SU-DHL-6 (cell line): ENCODE measurements at regions not wholly inside any gene's neighbourhood (a gene's known extent, or its start where the extent isn't known, plus 50 kb on each side); places are given as distances from the start of the nearest gene placed in this dataset.

Experiments
- H2AFZ ChIP-seq: fragments of 200-600 bp; sonication (generic); 2 replicates; pipeline ENCODE4 v1.6.1; 2014; ENCODE audit warnings: low read depth, mild to moderate bottlenecking, moderate library complexity, mixed read lengths, antibody characterized with exemption, low read length; ENCODE audit not compliant: severe bottlenecking
- H3F3A ChIP-seq: fragments of 200-600 bp; shearing (Covaris generic); 2 replicates; pipeline ENCODE4 v1.6.0; 2016; ENCODE audit warnings: antibody characterized with exemption, mild to moderate bottlenecking; ENCODE audit not compliant: insufficient read depth
- H3K27ac ChIP-seq: fragments of 200-600 bp; sonication (generic); 2 replicates; pipeline ENCODE4 v1.5.1; 2016; ENCODE audit warnings: low read depth, mild to moderate bottlenecking, low read length, moderate library complexity, mixed read lengths
- H3K27me3 ChIP-seq: fragments of 200-600 bp; sonication (generic), shearing (Covaris generic); 2 replicates; pipeline ENCODE4 v1.6.0; 2014; ENCODE audit warnings: mild to moderate bottlenecking, low read length
- H3K36me3 ChIP-seq: fragments of 200-600 bp; sonication (generic); 2 replicates; pipeline ENCODE4 v1.6.1; 2014; ENCODE audit warnings: mild to moderate bottlenecking, low read length, mixed read lengths
- H3K4me2 ChIP-seq: fragments of 300-600, 200-600 bp; shearing (Covaris generic), sonication (generic); 2 replicates; pipeline ENCODE4 v1.6.0; 2014; ENCODE audit warnings: low read length, low read depth, mild to moderate bottlenecking; ENCODE audit not compliant: poor library complexity, severe bottlenecking
- H3K4me3 ChIP-seq: fragments of 200-600 bp; sonication (generic); 2 replicates; pipeline ENCODE4 v1.5.1; 2014; ENCODE audit warnings: antibody characterized with exemption, low read length, mild to moderate bottlenecking, mixed read lengths; ENCODE audit not compliant: insufficient read depth, poor library complexity, severe bottlenecking
- H3K79me2 ChIP-seq: fragments of 200-600 bp; sonication (generic); 2 replicates; pipeline ENCODE4 v1.6.1; 2014; ENCODE audit warnings: mild to moderate bottlenecking, low read length, moderate library complexity; ENCODE audit not compliant: insufficient read depth
- H3K9ac ChIP-seq: fragments of 200-600 bp; sonication (generic); 2 replicates; pipeline ENCODE4 v1.7.0; 2014; ENCODE audit warnings: mild to moderate bottlenecking, low read length
- H3K9me2 ChIP-seq: fragments of 200-600 bp; sonication (generic); replicated peaks from 2 replicates; pipeline ENCODE4 v1.6.1; 2014; ENCODE audit warnings: low read length; ENCODE audit not compliant: insufficient read depth
- H3K9me3 ChIP-seq: fragments of 200-600 bp; sonication (generic); 2 replicates; pipeline ENCODE4 v1.6.1; 2014; ENCODE audit warnings: low read length, mixed read lengths; ENCODE audit not compliant: insufficient read depth
- H4K20me1 ChIP-seq: fragments of 200-600 bp; sonication (generic); 2 replicates; pipeline ENCODE4 v1.6.1; 2014; ENCODE audit warnings: low read depth, mild to moderate bottlenecking, antibody characterized with exemption, low read length, moderate library complexity, mixed read lengths
- CTCF ChIP-seq: fragments of 200-600 bp; sonication (generic); IDR thresholded peaks from one replicate; pipeline ENCODE4 v1.5.1; 2017; ENCODE audit warnings: antibody characterized with exemption, mild to moderate bottlenecking, low read length, moderate library complexity; ENCODE audit not compliant: insufficient read depth, poor library complexity, severe bottlenecking
- EZH2phosphoT487 ChIP-seq: fragments of 200-600 bp; sonication (generic), shearing (Covaris generic); conservative IDR thresholded peaks from 2 replicates; pipeline ENCODE4 v1.6.1; 2018; ENCODE audit warnings: mild to moderate bottlenecking, antibody characterized with exemption, low read length, moderate library complexity, mixed read lengths

- H3K4me2 ChIP-seq: no peak overlapping the region
- no peak overlapping the region for H3K9ac ChIP-seq
- H3F3A ChIP-seq: no peaks in the 10 kb centered on the region
- H3K36me3 ChIP-seq: no peaks in the 10 kb centered on the region
- H2AFZ ChIP-seq: no peak overlapping the region
- no peaks in the 10 kb centered on the region for H3K27me3 ChIP-seq
- no peaks in the 10 kb centered on the region for H4K20me1 ChIP-seq
- H3K9me3 ChIP-seq: no peaks in the 10 kb centered on the region
- no peaks in the 10 kb centered on the region for H3K9me2 ChIP-seq
- H3K27ac ChIP-seq: no peak overlapping the region
- no peak for TF ChIP-seq CTCF
- no peak for TF ChIP-seq EZH2phosphoT487
- H3K4me3 ChIP-seq: no peak overlapping the region
- no peaks in the 10 kb centered on the region for H3K79me2 ChIP-seq
Observed at GRCh38 chrX:143139681-143140080, 114.0 kb downstream of the SPANXN4 start.

GRCh38 chrX:143121477-143121876 is 95.7 kb downstream of the SPANXN4 start:
- Histone ChIP-seq H3K27me3 (no peaks in the 10 kb centered on the region), H3K36me3 (no peaks in the 10 kb centered on the region), H3F3A (no peaks in the 10 kb centered on the region), H3K4me3 (no peak overlapping the region), H3K9ac (no peak overlapping the region), H3K27ac (no peak overlapping the region), H3K4me2 (no peak overlapping the region), H4K20me1 (no peaks in the 10 kb centered on the region), H3K9me2 (no peaks in the 10 kb centered on the region), H3K9me3 (no peaks in the 10 kb centered on the region), H2AFZ (no peak overlapping the region), H3K79me2 (no peaks in the 10 kb centered on the region)
- no peak for TF ChIP-seq CTCF

- Histone ChIP-seq H3K36me3 (no peaks in the 10 kb centered on the region), H3K9me2 (no peaks in the 10 kb centered on the region), H2AFZ (no peak overlapping the region), H3K27me3 (no peaks in the 10 kb centered on the region), H4K20me1 (no peaks in the 10 kb centered on the region), H3K4me3 (no peak overlapping the region), H3K9ac (no peak overlapping the region), H3K9me3 (no peaks in the 10 kb centered on the region), H3K27ac (no peak overlapping the region), H3F3A (no peaks in the 10 kb centered on the region), H3K4me2 (no peak overlapping the region), H3K79me2 (no peaks in the 10 kb centered on the region)
- TF ChIP-seq EZH2phosphoT487 (no peak), CTCF (no peak)
Observed at GRCh38 chrX:143115466-143115865, 89.7 kb downstream of the SPANXN4 start.

GRCh38 chrX:143095816-143096215 is 70.1 kb downstream of the SPANXN4 start:
- Histone ChIP-seq H3K79me2 (no peaks in the 10 kb centered on the region), H3K27ac (no peak overlapping the region), H3K36me3 (no peaks in the 10 kb centered on the region), H4K20me1 (no peaks in the 10 kb centered on the region), H3K4me3 (no peak overlapping the region), H2AFZ (no peak overlapping the region), H3K27me3 (no peaks in the 10 kb centered on the region), H3K9me3 (no peaks in the 10 kb centered on the region), H3K4me2 (no peak overlapping the region), H3K9me2 (no peaks in the 10 kb centered on the region), H3F3A (no peaks in the 10 kb centered on the region), H3K9ac (no peak overlapping the region)
- no peak for TF ChIP-seq CTCF
- no peak for TF ChIP-seq EZH2phosphoT487
